Astrocyte of the cerebellum (primary cell): ENCODE measurements at regions not wholly inside any gene's neighbourhood (a gene's known extent, or its start where the extent isn't known, plus 50 kb on each side); places are given as distances from the start of the nearest gene placed in this dataset.

Experiments used
- DNase-seq: peaks from one replicate; pipeline ENCODE4 v3.0.0-alpha.2; 2011; ENCODE audit warnings: low read depth
- H3K4me3 ChIP-seq: 2 replicates; pipeline ENCODE4 v1.5.1; 2011; ENCODE audit warnings: mild to moderate bottlenecking, low read depth, low read length, moderate library complexity
- in situ Hi-C: cut with HindIII; loops from 2 replicates; pipeline ENCODE4 v1.10.0; 2017; ENCODE audit warnings: low sequenced_read_pairs
- TF ChIP-seq, protein P1 (sequence below): IDR thresholded peaks from 2 replicates; pipeline ENCODE4 v1.5.1; 2012; ENCODE audit warnings: low read length, low read depth, moderate library complexity, mild to moderate bottlenecking; ENCODE audit errors: missing control alignments

DNA sequence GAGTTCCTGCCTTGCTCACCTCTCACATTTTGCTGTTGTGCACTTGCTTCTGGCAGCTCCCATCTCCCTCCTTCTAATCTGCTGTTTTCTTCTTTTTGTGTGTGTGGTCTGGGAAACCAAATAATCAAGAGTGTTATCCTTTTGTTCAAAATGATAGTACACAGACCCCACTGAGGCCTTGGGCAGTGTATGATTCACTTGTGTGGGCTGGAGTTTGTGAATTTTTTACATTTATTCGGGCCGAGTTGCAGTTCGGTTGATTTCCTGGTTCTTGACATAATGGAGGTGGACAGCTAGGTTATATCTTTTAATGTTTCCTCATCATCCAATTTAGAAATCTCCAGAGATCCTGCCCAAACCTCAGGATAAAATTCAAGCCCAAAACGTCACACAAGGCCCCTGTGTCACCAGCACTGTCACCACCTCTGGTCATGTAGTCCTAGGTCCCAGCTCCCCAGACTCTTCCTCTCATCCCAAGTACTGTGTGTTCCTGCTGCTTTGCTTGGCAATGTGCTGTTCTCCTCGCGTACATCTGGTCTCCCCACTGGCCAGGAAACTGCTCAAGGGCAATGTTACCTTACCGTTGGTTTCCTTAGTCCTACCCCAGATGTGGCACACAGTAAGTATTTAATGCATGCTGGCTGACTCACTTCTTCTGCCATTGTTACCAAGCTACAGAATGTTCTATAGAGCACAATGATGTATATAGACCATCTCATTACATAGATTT is 55.7 kb upstream of the PHACTR2 start:
- H3K4me3 ChIP-seq, result no peak overlapping the region
- in situ Hi-C loops, result no loop called here
- DNase-seq, result no peak
- TF ChIP-seq, protein P1, sequence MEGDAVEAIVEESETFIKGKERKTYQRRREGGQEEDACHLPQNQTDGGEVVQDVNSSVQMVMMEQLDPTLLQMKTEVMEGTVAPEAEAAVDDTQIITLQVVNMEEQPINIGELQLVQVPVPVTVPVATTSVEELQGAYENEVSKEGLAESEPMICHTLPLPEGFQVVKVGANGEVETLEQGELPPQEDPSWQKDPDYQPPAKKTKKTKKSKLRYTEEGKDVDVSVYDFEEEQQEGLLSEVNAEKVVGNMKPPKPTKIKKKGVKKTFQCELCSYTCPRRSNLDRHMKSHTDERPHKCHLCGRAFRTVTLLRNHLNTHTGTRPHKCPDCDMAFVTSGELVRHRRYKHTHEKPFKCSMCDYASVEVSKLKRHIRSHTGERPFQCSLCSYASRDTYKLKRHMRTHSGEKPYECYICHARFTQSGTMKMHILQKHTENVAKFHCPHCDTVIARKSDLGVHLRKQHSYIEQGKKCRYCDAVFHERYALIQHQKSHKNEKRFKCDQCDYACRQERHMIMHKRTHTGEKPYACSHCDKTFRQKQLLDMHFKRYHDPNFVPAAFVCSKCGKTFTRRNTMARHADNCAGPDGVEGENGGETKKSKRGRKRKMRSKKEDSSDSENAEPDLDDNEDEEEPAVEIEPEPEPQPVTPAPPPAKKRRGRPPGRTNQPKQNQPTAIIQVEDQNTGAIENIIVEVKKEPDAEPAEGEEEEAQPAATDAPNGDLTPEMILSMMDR, result no peak

DNA sequence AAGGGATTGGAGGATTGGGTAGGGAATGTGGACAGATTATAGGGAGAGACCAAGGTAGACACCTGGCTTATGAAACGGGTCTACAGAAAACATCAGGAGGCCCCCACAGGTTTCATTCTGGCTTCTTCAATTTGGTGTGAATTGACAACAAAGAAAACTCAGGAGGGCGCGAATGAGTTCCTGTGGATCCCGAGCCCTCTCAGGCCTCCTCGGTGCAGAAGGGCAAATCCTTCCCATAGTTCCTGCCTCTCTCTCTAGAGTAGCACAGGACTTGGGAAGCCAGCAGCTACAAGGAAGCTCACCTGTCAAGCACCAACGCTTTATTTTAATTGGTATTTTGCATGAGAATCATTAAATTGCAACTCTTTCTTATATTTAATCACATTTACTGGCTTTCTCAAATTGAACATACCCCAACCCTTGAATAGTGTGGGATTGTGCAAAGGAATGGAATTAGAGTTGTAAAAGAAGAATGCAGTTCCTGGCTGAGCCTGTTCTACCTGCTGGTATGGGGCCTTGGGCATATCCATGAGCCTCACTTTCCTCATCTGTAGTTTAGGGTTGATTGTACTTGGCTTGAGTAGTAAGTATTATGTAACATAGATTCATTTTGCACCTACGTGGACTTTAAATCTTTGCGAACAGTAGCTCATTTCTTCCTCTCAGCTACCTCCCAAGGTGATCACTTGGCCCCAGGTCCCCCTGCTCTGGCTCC is 56.4 kb upstream of the PHACTR2 start:
- DNase-seq, result no peak
- in situ Hi-C loops, result no loop called here
- H3K4me3 ChIP-seq, result no peak overlapping the region
- TF ChIP-seq, protein P1, result no peak

DNA sequence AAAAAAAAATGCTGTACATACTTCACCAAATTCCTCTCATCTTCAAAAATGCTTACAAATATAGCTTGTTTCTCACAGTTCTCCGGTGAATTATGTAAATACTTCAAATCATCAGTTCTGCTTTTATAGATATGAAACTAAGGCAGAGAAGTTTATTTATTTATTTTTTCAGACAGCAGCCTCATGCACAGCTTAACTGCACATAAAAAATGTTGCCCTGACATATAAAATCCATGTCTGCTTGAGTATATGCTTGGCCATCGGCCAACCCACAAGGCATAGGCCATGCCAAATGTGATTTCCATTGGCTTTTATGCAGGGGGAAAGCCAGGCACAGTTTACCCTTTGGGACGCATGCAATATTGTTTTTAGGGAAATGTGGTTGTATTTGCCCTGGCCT is 57.3 kb upstream of the PHACTR2 start:
- DNase-seq, result peak; percentile 20
- TF ChIP-seq, protein P1, result no peak
- in situ Hi-C loops, result no loop called here
- no peak overlapping the region for H3K4me3 ChIP-seq

DNA sequence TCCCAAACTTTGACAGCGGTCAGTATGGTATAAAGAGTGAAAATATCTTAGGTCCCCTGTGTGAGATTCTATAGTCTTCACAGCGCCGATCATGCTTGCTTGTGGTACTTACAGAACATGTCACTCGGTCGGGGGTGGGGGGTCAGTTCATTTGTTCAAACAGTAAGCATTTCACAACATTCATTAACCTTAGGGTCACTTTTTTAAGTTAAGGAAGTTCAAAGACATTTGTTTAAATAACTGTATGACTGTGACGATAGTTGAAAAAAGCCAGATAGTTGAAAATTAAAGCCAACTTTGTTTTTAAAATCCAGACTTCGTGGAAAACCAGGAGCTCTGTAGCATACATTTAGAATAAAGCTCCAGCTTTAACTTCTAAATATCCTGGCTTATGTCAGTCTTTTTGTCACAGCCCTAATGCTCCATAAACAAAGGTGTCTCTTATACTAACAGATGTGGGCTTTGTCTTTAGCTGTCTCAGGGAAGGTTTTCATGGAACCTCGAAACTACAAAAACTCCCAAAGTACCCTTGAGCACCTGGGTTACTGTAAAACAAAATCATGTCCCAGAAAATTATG is 57.9 kb upstream of the PHACTR2 start:
- no peak overlapping the region for H3K4me3 ChIP-seq
- in situ Hi-C loops, result no loop called here
- TF ChIP-seq, protein P1, result no peak
- DNase-seq, result no peak

DNA sequence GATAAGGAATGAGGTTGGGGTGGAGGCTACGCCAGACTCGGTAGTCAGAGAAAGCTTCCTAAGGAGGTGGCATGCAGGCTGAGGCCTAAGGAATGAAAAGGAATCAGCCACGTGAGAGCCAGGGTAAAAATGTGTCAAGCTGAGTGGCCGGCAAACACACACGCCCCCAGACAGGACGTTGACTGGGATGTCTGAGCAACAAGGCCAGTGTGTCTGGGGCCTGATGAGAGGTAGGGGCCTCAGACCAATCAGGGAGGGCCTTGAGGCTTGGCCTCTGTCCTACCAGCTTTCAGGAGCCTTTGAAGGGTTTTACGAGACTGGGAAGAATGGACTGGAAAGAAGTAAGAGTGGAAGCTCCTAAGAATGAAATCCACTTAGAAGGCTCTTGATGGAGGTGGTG is 61.0 kb upstream of the PHACTR2 start:
- no peak overlapping the region for H3K4me3 ChIP-seq
- no peak for DNase-seq
- in situ Hi-C loops, result no loop called here
- TF ChIP-seq, protein P1, result no peak

DNA sequence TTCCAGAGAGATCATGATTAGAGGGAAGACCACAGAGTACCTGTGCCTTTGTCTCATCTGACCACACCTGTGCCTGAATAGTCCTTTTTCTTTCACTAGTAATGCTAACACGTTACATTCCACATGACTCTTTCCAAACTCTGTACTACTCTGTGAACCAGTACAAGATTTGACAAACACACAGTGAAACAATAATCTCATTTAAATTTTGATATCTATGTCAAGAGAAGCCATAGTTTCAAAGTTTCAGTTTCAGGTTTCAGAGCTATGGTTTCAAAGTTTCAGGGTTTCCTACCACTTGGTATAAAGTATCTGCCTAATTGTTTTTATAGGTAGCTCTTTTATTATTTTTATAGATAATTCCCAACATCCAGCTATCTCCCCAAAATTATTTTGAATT is 62.0 kb upstream of the PHACTR2 start:
- in situ Hi-C loops, result no loop called here
- no peak overlapping the region for H3K4me3 ChIP-seq
- TF ChIP-seq, protein P1, result no peak
- no peak for DNase-seq
